HG03432 (cell line): ENCODE measurements at regions not wholly inside any gene's neighbourhood (a gene's known extent, or its start where the extent isn't known, plus 50 kb on each side); places are given as distances from the start of the nearest gene placed in this dataset.

Experiments used
- ATAC-seq: cut with Tn5 transposase; IDR thresholded peaks from one replicate; pipeline ENCODE4 v1.9.1; 2021; ENCODE audit warnings: mild to moderate bottlenecking, moderate library complexity; ENCODE audit not compliant: unreplicated experiment

DNA sequence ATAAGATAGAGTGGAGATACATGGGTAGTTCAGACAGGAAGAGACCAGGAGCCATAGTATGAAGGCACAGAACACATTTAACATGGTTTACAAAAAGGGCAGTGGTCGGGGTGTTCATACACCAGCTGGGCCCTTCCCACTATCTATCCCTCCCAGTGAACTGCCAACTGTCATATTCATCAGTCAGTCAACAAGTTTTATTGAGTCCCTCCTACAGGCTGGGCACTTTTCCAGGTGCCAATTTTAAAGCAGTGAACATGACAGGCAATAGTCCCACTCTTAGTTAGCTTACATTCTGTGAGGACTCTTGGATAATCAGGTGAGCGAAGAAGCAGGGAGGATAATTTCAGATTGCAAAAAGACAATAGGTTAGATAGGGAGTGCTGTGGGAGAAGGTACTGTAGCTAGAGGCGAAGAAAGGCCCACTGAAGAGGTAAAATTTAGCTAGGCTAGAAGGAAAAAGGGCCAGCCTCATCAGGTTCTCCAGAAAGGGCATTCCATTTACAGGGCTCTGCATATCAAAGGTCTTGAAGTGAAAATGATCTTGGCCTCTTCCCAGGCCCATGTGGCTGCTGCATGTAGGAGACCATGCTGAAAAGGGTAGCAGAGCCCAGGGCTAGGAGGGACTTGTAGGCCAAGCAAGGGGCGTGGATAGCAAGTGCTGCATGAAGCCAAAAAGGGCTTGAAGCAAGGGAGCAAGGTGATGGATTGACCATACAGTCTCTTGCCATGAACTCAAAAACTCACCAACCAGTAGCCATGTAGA is 274.7 kb upstream of the SNX7 start:
- no peak for ATAC-seq

DNA sequence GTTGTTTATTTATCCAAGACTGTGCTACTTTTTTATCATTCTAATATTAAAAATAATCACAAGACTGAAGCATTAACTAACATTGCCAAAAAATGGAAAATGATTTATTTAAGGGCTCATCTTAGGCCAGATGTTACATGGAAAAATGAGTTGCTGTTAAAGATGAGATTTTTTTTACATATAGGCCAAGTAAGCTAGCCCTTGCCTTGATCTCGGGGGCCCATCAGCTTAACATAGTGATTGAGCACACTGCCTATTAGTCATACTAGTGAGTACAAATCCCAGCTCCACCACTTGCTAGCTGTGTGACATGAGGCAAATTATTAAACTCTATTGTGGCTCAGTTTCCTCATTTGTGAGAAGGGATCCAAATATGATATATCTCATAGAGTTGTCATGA is 275.9 kb upstream of the SNX7 start:
- ATAC-seq = no peak

DNA sequence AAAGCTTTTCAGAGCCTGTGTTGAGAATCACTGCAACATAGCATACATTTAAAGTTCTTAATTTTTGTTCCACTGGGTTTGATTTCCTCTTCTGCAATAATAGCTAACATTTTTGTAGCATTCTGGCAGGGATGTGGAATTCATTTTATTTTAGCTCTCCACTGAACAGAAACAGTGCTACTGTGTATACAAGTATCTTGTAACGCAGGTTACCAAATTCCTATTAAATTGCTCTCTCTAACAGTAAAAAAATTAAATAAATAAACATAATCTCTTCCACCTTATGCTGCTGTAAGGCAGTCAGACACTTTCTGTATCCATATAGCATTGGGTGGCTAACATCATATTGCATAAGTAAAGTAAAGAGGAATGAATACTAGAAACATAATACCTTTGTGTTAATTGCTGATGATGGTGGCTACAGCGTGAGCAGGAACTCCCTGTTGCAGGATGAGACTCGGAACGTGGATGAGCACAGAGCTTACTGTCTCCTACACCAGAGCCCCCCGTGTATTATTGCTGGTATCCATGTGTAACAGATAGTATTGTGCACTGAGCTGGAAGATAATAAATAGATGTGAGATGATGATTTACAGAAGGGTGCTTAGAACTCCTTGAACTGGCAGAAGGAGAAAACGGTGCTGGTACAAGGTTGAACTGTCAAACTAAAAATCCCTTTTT is 276.9 kb upstream of the SNX7 start:
- no peak for ATAC-seq

DNA sequence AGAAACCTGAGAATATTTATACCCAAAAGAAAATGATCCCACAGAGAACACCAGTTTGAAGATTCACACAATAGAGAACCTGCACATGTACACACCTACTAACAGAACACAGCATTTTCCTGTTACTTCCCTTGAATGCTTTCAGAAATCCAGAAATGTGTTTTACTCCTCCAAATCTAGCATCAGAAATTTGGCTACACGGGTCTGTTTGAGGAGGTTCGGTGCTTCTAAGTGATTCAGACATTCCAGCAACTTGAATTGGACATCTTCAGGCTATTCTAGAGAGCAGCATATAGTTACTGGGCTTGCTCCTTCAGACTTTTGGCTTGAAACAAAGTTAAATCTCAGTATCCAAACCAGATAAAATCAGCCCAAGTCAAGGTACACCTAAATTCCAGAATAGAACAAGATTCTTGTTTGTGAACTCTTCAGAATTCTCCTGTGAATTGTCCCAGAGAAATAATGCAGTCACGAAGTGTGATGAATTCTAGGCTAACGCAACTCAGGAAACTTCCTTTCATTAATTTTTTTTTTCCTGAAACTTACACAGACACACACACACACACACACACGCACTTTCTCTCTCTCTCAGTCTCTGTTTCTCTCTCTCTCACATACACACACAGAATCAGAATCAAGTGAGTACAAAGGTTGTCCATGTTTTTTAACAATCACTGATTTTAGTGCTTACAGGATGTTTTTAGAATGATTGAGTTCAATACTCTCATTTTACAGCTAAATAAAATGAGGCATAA is 278.4 kb upstream of the SNX7 start:
- ATAC-seq = no peak

DNA sequence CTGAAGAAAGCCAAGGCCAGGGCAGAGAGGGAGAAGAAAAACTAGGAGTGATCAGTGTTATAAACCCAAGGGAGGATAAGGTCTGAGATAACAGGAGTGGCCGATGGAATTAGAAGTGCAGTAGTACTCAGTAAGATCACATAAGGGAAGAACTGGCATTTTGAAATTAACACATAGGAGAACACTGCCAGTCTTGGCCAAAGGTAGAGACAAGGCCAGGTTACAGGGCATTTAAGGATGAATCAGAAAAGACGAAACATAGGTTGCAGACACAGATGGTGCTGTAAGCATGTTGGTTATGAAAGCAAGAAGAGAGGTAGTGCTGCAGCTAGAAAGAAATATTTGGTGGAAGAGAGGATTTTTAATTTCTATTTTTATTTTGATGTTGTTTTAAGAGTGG is 278.9 kb upstream of the SNX7 start:
- no peak for ATAC-seq

DNA sequence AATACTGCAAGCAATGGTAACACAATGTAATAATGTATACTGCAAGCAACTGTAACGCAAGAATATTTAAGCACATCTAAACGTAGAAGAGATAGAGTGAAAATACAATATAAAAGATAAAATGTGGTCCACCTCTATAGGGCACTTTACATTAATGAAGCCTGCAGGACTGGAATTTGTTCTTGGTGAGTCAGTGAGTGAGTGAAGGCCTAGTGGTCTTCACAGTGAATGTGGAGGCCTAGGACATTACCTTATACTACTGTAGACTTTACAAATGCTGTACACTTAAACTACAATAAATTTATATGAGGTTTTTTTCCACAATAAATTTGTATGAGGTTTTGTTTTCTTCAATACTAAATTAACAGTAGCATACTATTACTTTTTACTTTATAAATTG is 287.4 kb upstream of the SNX7 start:
- no peak for ATAC-seq

DNA sequence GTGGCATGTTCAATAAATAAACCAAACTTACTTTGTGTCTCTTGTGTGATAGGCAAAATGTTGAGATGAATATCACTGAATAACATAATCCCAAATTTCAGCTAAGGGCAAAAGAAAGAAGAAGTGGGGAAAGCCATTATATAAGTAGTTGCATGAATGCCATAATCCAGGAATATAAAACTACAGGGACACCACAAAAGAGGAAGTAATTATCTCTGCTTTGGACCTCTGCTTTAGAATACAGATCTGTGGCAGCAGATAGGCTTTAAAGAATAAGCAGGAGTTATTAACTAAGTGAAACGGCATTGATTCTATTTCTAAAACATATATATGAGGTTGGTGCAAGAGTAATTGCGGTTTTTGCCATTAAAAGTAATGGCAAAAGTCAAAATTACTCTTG is 288.5 kb upstream of the SNX7 start:
- ATAC-seq = no peak

DNA sequence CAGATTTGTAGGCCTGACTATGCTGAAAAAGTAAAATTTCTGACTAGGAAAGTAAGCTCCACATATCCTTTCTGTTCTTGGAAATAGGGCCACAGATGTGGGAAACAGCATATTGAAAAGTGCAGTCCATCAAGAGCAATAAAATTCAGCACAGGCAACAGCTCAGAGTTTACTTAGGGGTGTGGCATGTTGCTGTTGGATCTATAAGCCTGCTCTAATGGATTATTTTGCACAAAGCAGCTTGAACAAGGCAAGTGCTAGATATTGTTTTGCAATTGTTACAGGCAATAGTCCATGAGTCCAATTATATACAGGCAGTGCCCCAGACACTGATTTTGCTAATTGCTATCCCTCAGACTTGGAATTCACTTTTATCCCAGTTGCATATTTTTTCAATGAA is 289.8 kb upstream of the SNX7 start:
- ATAC-seq = no peak

DNA sequence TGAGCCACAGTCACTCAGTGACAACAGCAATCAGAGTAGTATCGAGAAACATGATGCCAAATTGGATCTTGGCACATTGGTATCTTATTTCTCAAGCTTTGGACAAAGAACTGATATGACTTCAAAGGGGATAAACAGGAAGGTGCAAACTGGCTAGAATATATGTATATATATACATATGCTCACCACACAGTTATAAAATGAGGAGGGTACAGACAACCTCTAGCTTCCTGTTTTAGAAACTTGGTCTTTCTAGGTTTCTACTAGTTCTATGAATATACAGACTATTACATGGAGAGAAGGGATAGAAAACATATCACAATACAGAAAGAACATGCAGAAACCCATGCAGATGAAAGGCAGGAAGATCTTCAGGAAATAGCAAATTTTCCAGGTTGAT is 292.1 kb upstream of the SNX7 start:
- ATAC-seq = no peak

DNA sequence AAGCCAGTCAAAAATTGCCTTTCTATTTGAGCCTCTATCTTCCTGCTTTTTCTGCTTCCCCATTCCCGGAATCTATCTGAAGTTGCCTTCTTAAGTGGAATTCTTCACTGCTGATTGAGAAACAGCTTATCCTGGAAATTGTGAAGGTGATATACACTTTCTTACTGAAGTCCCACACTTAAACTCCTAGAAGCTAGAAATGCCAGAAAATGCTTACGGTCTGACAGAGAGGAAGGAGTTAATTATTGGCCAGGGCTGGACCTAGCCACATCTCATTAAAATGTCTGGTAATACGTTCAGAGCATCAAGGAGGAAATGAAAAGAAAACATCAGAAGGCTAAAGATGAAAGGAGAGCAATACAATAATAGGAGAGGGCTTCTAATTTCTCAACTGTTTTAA is 292.5 kb upstream of the SNX7 start:
- ATAC-seq = no peak

DNA sequence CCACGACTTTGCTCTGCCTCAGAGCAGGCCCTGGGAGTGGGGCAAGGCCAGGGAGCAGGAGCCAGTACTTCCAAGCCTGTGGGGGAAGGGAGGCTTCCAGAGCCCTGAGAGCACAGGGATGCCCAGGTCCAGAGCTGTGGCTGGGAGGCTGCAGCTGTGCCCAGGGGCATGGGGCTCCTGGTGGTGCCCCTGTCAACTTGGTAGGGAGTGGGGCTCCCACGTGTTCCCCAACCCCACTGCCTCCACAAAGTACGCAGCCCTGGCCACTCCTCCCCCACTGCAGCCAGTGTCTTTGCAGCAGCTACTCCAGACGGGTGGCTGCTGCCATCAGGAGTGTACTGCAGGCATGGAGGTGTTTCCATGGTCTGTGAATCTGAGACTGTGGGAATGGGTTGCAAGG is 294.1 kb upstream of the SNX7 start:
- no peak for ATAC-seq

DNA sequence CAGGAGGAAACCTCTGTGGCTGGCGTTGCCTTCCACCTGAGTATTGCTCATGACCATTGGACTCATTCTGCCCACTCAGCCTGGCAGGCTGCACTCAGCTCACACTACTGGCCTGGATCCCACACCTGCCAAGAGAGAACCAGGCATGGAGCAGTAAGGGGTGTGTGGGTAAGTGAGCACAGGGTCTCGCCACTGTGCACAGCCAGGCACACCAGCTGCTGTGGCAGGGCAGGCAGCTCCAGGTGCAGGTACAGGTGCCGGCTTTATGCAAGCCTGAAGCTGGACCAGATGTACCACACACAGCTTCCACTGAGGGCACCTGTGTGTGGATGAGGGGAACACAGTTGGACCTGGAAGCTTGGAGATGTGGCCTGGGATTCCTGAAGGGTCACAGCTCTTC is 295.2 kb upstream of the SNX7 start:
- ATAC-seq = no peak

DNA sequence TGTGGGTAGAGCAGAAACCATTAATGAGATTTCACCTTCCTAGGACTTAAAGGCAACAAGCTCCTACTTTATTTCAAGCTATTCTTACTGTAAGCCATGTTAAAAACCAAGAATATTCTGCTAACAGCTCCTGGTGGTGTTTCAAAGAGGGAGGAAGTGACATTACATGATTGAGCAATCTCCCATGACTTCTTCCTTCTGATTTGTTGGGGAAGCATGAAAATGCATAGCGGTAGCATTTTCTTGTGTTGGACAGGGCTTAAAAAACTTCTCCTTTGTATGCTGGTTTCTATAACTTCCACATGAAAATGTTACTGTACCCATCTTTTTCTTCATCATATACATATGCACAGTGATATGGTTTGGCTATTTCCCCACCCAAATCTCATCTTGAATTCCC is 297.0 kb upstream of the SNX7 start:
- no peak for ATAC-seq

DNA sequence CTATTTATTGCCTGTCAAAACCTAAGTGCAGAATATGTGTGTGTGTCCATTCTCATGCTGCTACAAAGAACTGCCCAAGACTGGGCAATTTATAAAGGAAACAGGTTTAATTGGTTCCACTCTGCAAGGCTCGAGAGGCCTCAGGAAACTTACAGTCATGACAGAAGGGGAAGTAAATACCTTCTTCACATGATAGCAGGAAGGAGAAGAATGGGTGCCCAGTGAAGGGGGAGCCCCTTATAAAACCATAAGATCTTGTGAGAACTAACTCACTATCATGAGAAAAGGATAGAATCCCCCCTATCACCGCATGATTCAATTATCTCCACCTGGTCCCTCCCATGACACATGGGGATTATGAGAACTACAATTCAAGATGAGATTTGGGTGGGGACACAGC is 300.7 kb upstream of the SNX7 start:
- ATAC-seq = no peak

DNA sequence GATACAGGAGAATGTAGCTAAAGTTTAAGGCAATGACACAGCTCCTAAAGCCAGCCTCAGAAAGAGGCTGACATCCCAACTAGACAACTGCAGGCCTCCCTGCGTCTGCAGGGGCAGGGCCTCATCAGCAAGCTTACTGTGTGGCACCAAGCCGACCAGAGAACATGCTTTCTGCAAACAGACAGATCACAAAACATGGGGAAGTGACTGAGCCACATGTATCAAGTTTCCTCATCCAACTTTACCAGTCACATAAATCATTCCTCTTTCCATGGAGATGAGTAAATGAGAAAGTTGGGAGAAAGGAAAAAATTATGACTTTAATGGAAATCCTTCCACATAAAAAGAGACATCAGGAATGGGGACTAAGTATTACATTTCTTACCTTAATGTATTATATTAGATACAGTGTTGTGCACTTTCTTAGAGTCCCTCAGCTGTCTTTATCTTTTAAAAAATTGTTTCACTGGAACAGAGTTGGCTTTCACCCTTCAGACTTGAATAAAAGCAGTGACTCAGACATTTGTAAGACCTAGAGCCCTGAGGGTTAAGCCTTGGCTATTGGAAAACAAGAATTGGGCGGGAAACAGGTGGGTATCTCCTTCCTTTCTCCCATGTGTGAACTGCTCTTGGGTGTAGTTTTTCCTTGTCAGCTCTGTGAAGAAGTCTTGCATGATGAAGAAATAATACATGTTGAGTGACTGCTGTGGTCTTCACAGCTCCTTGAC is 305.7 kb upstream of the SNX7 start:
- ATAC-seq = no peak

DNA sequence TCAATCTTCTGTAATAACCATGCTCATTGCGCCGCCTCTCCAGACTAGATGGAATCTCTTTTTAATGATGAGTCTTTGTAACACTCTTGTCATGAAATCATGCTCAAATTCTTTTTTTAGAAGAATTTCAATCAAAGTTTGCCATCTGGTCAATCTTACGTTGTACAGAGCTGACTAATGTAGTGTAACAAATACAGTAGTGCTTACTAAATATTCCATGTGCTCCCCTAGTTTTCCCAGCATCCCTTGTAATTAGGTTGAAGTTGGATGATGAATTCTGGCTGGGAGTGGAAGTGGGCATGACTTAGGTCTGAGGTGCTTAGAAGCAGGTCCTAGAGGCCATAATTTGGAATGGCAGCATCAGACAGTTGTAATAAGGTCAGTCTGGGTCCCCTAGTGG is 309.1 kb upstream of the SNX7 start:
- no peak for ATAC-seq

DNA sequence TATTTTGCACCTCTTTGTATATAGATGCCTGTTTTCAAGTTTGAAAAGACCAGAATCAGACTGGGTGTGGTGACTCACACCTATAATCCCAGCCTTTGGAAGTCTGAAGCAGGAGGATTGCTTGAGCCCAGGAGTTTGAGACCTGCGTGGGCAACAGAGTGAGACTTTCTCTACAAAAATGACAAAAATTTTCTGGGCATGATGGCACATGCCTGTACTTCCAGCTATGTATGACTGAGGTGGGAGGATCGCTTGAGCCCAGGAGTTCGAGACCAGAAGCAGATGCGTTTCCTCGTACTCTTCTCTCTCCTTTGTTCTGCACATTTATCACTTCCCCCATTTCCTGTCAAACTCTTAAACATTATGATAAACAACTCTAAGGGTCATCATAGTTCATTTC is 310.0 kb upstream of the SNX7 start:
- no peak for ATAC-seq

DNA sequence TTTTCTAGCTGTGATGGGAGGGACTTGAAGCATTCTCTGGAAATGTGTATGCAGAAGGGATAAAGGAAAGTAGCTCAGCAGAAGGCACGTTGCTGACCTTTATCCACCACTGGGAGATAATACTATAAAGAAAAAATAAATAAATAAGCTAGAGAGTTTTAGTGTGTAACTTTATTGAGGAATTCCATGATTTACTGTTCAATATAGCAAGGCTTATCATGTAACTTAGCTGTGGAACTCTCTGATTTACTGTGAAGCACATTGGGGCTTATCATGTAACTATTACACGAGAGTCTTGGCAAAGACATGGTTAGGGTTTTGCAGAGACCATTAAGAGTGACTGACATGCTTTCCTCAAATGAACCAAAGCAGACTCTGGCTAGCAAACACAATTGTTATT is 316.1 kb upstream of the SNX7 start:
- ATAC-seq = no peak

DNA sequence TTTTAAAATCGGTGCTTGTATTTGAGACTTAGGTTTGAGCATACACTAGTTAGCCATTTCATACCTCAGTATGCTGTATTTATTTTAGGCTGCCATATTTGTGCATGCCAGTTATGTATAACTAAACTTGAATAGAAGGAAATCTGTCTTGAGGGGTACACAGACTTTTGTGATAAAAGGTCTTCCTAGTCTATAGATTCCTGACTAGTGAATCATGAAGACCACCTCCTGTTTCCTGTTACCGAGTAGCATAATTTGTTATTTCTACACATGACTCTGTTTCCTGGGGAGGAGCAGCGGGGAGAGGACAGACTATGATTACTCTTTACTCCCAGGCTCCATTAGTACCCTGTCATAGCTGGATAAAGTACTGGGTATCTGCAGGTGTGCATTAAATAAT is 316.8 kb upstream of the SNX7 start:
- no peak for ATAC-seq

DNA sequence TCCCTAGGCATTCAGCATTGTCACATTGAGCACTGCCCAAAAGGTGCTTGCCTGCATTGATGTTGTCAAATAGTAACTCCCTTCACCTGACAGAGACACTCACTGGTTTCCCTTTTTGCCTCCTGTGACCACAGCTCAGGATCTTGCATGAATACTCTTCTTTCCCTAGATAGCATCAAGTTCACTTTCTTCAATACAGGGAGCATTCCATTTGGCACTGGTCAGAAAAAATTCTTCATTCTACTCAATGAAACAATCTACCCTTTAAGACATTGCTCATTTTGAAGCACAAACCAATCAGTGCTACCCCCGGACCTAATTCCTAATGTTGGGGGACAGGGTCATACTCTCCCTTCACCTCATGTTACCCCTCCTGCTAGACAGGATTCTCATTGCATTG is 319.0 kb upstream of the SNX7 start:
- no peak for ATAC-seq

DNA sequence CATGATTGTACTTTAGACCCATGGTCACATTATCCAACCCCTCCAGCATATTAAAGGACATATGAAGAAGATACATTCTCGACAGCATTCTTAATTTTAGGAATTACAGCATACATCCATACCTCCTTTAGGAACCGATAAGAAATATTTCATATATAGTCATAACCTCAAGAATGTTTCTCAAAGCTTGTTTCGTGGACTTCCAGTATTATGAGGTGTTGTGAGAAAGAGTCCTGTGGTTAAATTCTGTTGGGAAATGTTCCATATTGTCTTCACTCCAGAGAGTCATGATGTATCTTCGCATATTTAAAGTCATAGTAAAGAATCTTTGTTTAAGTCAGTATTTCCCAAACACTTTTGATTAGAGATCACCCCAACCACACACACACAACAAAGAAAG is 321.0 kb upstream of the SNX7 start:
- no peak for ATAC-seq
